HG03097 (cell line): ENCODE measurements at regions not wholly inside any gene's neighbourhood (a gene's known extent, or its start where the extent isn't known, plus 50 kb on each side); places are given as distances from the start of the nearest gene placed in this dataset.

Experiments used
- ATAC-seq: cut with Tn5 transposase; IDR thresholded peaks from one replicate; pipeline ENCODE4 v1.9.1; 2021; ENCODE audit not compliant: unreplicated experiment, low FRiP score

- ATAC-seq: no peak
These were observed 101.8 kb upstream of the TLR3 start for GRCh38 chr4:185966997-185967775.

GRCh38 chr4:185969657-185970056 is 99.3 kb upstream of the TLR3 start:
- no peak for ATAC-seq

- ATAC-seq: no peak
These were observed 80.9 kb upstream of the TLR3 start for GRCh38 chr4:185987961-185988627.

GRCh38 chr4:185991770-185992169 is 77.2 kb upstream of the TLR3 start:
- no peak for ATAC-seq

- no peak for ATAC-seq
These were observed 76.4 kb upstream of the TLR3 start for GRCh38 chr4:185992585-185992984.

- no peak for ATAC-seq
These were observed 75.5 kb upstream of the TLR3 start for GRCh38 chr4:185993328-185993973.

GRCh38 chr4:185994750-185995149 is 74.2 kb upstream of the TLR3 start:
- no peak for ATAC-seq

- no peak for ATAC-seq
These were observed 73.3 kb upstream of the TLR3 start for GRCh38 chr4:185995665-185996064.

- ATAC-seq: no peak
These were observed 71.7 kb upstream of the TLR3 start for GRCh38 chr4:185997296-185997695.

- no peak for ATAC-seq
These were observed 70.2 kb upstream of the TLR3 start for GRCh38 chr4:185998791-185999190.

GRCh38 chr4:185999207-185999606 is 69.7 kb upstream of the TLR3 start:
- ATAC-seq: no peak

GRCh38 chr4:186002853-186003252 is 66.1 kb upstream of the TLR3 start:
- no peak for ATAC-seq

- no peak for ATAC-seq
These were observed 65.2 kb upstream of the TLR3 start for GRCh38 chr4:186003746-186004145.

GRCh38 chr4:186008057-186008456 is 60.9 kb upstream of the TLR3 start:
- ATAC-seq: no peak

GRCh38 chr4:186009976-186010375 is 59.0 kb upstream of the TLR3 start:
- ATAC-seq: no peak

GRCh38 chr4:186010821-186011220 is 58.1 kb upstream of the TLR3 start:
- ATAC-seq: no peak

- ATAC-seq: no peak
These were observed 56.9 kb upstream of the TLR3 start for GRCh38 chr4:186012071-186012470.

GRCh38 chr4:186013419-186014186 is 55.4 kb upstream of the TLR3 start:
- ATAC-seq: no peak

- no peak for ATAC-seq
These were observed 53.6 kb upstream of the TLR3 start for GRCh38 chr4:186015212-186015817.

GRCh38 chr4:186016796-186017195 is 52.2 kb upstream of the TLR3 start:
- ATAC-seq: no peak

- no peak for ATAC-seq
These were observed 51.2 kb upstream of the TLR3 start for GRCh38 chr4:186017801-186018200.
